Hepatocyte (in vitro differentiated cells): ENCODE measurements at regions not wholly inside any gene's neighbourhood (a gene's known extent, or its start where the extent isn't known, plus 50 kb on each side); places are given as distances from the start of the nearest gene placed in this dataset.

Experiments
- CTCF ChIP-seq: fragments of 200-600 bp; sonication (generic); IDR thresholded peaks from 2 replicates; pipeline ENCODE4 v1.5.1; 2016; ENCODE audit warnings: antibody characterized with exemption, mild to moderate bottlenecking; ENCODE audit not compliant: poor library complexity
- EZH2 ChIP-seq: fragments of 200-600 bp; sonication (generic); IDR thresholded peaks from 2 replicates; pipeline ENCODE4 v1.6.1; 2016; ENCODE audit warnings: antibody characterized with exemption, mild to moderate bottlenecking, borderline replicate concordance

DNA sequence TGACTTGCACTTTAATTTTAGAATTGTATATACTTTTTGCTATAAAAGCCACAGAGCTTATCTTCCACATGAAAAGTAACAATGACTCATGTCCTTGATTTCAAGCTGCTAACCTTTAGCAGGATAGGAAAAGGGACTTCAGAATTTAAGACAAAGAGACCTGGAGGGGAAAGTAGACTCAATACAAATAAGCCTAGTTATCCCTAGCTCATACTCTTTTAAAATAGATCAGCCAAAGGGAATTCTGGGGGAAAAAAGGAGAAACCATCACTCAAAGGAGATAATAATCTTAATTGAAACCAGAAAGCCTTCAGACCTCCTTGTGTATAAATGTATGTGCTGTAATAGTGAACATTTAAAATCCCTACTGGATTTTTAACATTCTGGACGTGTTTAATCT is 930.3 kb downstream of the NTRK3 start:
- TF ChIP-seq CTCF (no peak), EZH2 (no peak)
